ENCODE measurements at regions not wholly inside any gene's neighbourhood (a gene's known extent, or its start where the extent isn't known, plus 50 kb on each side); places are given as distances from the start of the nearest gene placed in this dataset.

GRCh38 chr7:18228686-18229085 is 201.0 kb upstream of the PRPS1L1 start:
- no TSS peak for BruUV-seq (replicated peaks)
- Mint-ChIP-seq H3K27me3 (ENCODE audit: insufficient read depth, unreplicated experiment) (no peaks in the 10 kb centered on the region), H3K4me1 (ENCODE audit: insufficient read depth, unreplicated experiment) (no peaks in the 10 kb centered on the region), H3K4me3 (ENCODE audit: unreplicated experiment) (no peak overlapping the region), H3K9me3 (ENCODE audit: unreplicated experiment) (no peaks in the 10 kb centered on the region), H3K27ac (ENCODE audit: low read depth, unreplicated experiment) (no peak overlapping the region), H3K36me3 (ENCODE audit: insufficient read depth, unreplicated experiment) (no peaks in the 10 kb centered on the region)
- ChIA-PET CTCF (interaction anchor here (0.8 kb wide), 1 partner anchor 8 kb away, joined by 3 read pairs; no protein-coding TSS in a partner anchor), POLR2A (no interaction called here)
- TF ChIP-seq, protein P1, sequence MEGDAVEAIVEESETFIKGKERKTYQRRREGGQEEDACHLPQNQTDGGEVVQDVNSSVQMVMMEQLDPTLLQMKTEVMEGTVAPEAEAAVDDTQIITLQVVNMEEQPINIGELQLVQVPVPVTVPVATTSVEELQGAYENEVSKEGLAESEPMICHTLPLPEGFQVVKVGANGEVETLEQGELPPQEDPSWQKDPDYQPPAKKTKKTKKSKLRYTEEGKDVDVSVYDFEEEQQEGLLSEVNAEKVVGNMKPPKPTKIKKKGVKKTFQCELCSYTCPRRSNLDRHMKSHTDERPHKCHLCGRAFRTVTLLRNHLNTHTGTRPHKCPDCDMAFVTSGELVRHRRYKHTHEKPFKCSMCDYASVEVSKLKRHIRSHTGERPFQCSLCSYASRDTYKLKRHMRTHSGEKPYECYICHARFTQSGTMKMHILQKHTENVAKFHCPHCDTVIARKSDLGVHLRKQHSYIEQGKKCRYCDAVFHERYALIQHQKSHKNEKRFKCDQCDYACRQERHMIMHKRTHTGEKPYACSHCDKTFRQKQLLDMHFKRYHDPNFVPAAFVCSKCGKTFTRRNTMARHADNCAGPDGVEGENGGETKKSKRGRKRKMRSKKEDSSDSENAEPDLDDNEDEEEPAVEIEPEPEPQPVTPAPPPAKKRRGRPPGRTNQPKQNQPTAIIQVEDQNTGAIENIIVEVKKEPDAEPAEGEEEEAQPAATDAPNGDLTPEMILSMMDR (IDR thresholded peaks at IDR 0.05; ENCODE audit: unreplicated experiment) = no peak
- intact Hi-C loops (cut with micrococcal nuclease) = no loop called here
- DNase-seq (ENCODE audit: unreplicated experiment) = no peak

GRCh38 chr7:18230271-18230670 is 202.6 kb upstream of the PRPS1L1 start:
- CTCF ChIA-PET = interaction anchor here (0.6 kb wide), 1 partner anchor 293 kb away, joined by 5 read pairs; no protein-coding TSS in a partner anchor
- Mint-ChIP-seq H3K27me3 (ENCODE audit: insufficient read depth, unreplicated experiment) (no peaks in the 10 kb centered on the region), H3K9me3 (ENCODE audit: unreplicated experiment) (no peaks in the 10 kb centered on the region), H3K27ac (ENCODE audit: low read depth, unreplicated experiment) (no peak overlapping the region), H3K4me3 (ENCODE audit: unreplicated experiment) (no peak overlapping the region), H3K4me1 (ENCODE audit: insufficient read depth, unreplicated experiment) (no peaks in the 10 kb centered on the region), H3K36me3 (ENCODE audit: insufficient read depth, unreplicated experiment) (no peaks in the 10 kb centered on the region)
- no peak for DNase-seq (ENCODE audit: unreplicated experiment)
- TF ChIP-seq, protein P1 (IDR thresholded peaks at IDR 0.05; ENCODE audit: unreplicated experiment) = no peak
- BruUV-seq (replicated peaks) = no TSS peak
- intact Hi-C loops (cut with micrococcal nuclease) = no loop called here
- POLR2A ChIA-PET = interaction anchor here (1.3 kb wide), 1 partner anchor 15 kb away, joined by 4 read pairs; no protein-coding TSS in a partner anchor

DNA sequence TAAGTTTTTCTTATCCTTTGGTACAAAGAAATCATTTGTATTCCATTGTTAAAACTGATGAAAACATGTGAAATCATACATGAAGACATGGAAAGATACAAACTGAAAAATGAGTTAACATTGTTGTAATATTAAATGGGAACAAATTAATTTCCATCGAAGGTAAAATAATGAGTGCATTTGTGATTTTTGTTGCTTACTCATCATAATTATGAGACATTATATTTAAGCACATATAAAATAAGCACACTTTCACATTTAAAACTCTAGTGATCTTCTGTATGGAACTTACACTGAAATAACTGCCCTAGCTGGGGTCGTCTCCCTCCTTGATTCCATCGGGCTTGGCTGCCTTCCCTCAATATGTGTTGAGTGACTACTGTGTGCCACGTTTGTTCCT is 204.2 kb upstream of the PRPS1L1 start:
- Mint-ChIP-seq H3K36me3 (ENCODE audit: insufficient read depth, unreplicated experiment) (no peaks in the 10 kb centered on the region), H3K27ac (ENCODE audit: low read depth, unreplicated experiment) (no peak overlapping the region), H3K9me3 (ENCODE audit: unreplicated experiment) (no peaks in the 10 kb centered on the region), H3K4me3 (ENCODE audit: unreplicated experiment) (no peak overlapping the region), H3K27me3 (ENCODE audit: insufficient read depth, unreplicated experiment) (no peaks in the 10 kb centered on the region), H3K4me1 (ENCODE audit: insufficient read depth, unreplicated experiment) (no peaks in the 10 kb centered on the region)
- BruUV-seq (replicated peaks) = no TSS peak
- no peak for DNase-seq (ENCODE audit: unreplicated experiment)
- ChIA-PET POLR2A (no interaction called here), CTCF (interaction anchor here (0.5 to 0.6 kb wide), 2 partner anchors 12 to 23 kb away, joined by 3 read pairs; no protein-coding TSS in a partner anchor)
- intact Hi-C loops (cut with micrococcal nuclease) = no loop called here
- TF ChIP-seq, protein P1 (IDR thresholded peaks at IDR 0.05; ENCODE audit: unreplicated experiment) = no peak

DNA sequence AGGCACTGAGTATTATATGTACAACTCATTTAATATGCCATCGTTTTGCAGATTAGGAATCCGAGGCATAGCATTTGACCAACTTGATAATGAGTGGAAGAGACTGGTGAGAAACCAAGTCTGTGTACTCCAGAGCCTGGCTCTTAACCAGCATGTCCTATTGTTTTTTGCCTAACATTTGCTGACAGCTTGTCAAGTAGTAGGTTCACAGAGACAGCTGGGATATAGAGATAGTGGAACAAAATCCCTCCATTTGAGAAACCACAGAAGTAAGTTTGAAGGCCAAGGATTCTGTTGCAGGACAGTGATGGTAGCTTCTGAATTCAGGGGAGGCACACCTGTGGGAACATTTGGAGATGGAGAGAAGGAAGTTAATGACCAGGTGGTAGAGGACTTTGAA is 206.9 kb upstream of the PRPS1L1 start:
- no peaks in the 10 kb centered on the region for H3K36me3 Mint-ChIP-seq (ENCODE audit: insufficient read depth, unreplicated experiment)
- TF ChIP-seq, protein P1 (IDR thresholded peaks at IDR 0.05; ENCODE audit: unreplicated experiment) = no peak
- H3K4me3 Mint-ChIP-seq (ENCODE audit: unreplicated experiment) = no peak overlapping the region
- CTCF ChIA-PET = interaction anchor here (1.0 kb wide), 1 partner anchor 87 kb away, joined by 3 read pairs; no protein-coding TSS in a partner anchor
- intact Hi-C loops (cut with micrococcal nuclease) = no loop called here
- H3K9me3 Mint-ChIP-seq (ENCODE audit: unreplicated experiment) = no peaks in the 10 kb centered on the region
- H3K27ac Mint-ChIP-seq (ENCODE audit: low read depth, unreplicated experiment) = no peak overlapping the region
- no peaks in the 10 kb centered on the region for H3K27me3 Mint-ChIP-seq (ENCODE audit: insufficient read depth, unreplicated experiment)
- POLR2A ChIA-PET = no interaction called here
- no peaks in the 10 kb centered on the region for H3K4me1 Mint-ChIP-seq (ENCODE audit: insufficient read depth, unreplicated experiment)
- DNase-seq (ENCODE audit: unreplicated experiment) = no peak
- BruUV-seq (replicated peaks) = no TSS peak
